Thyroid gland (tissue), 4 donors: ENCODE measurements at regions not wholly inside any gene's neighbourhood (a gene's known extent, or its start where the extent isn't known, plus 50 kb on each side); places are given as distances from the start of the nearest gene placed in this dataset.

Experiments used
- POLR2A ChIP-seq, 2 donors: fragments of 450-650 bp; IDR thresholded peaks; one replicate each; pipeline ENCODE4 v1.6.1; 2017; ENCODE audit warnings: antibody characterized with exemption in 2 of 2, mild to moderate bottlenecking in 2 of 2, moderate library complexity in 1 of 2
- TF ChIP-seq, protein P1 (sequence below), 6 experiments: fragments of 200-600 bp in 3 of 6; fragments of 450-650 bp in 3 of 6; sonication (generic) in 3 of 6; IDR thresholded peaks; one replicate each; pipeline ENCODE4 v1.5.1; 2016 to 2019; ENCODE audit warnings: antibody characterized with exemption in 6 of 6, mild to moderate bottlenecking in 2 of 6, inconsistent platforms in 1 of 6, moderate library complexity in 1 of 6

DNA sequence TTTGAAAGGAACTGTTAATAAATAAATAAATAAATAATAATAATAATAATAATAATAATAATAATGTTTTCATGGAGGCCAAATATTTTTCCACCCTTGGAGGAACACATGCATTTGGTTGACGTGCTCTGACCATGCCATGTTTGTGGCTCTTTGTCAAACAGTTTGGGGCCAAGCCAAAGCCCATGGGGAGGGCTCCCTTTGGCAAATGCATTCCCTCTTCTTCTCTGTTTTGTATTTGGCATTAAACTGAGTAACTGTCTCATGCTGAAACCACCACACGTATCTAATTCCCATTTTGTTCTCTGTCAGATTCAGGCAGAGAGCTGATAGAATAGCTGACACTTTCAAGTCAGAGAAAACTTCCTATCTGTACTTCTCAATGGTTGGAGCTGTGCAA, 68.6 kb upstream of the PAX6 start:
- TF ChIP-seq, protein P1, sequence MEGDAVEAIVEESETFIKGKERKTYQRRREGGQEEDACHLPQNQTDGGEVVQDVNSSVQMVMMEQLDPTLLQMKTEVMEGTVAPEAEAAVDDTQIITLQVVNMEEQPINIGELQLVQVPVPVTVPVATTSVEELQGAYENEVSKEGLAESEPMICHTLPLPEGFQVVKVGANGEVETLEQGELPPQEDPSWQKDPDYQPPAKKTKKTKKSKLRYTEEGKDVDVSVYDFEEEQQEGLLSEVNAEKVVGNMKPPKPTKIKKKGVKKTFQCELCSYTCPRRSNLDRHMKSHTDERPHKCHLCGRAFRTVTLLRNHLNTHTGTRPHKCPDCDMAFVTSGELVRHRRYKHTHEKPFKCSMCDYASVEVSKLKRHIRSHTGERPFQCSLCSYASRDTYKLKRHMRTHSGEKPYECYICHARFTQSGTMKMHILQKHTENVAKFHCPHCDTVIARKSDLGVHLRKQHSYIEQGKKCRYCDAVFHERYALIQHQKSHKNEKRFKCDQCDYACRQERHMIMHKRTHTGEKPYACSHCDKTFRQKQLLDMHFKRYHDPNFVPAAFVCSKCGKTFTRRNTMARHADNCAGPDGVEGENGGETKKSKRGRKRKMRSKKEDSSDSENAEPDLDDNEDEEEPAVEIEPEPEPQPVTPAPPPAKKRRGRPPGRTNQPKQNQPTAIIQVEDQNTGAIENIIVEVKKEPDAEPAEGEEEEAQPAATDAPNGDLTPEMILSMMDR (IDR thresholded peaks at IDR 0.05) = no peak
- no peak for TF ChIP-seq POLR2A (IDR thresholded peaks at IDR 0.05)
